ENCODE measurements at regions not wholly inside any gene's neighbourhood (a gene's known extent, or its start where the extent isn't known, plus 50 kb on each side); places are given as distances from the start of the nearest gene placed in this dataset.

- TF ChIP-seq CTCF (IDR thresholded peaks at IDR 0.05): no peak
- TF ChIP-seq POLR2AphosphoS5 (IDR thresholded peaks at IDR 0.05): no peak
- no peak for TF ChIP-seq EP300 (IDR thresholded peaks at IDR 0.05)
These were observed 1148.9 kb downstream of the STIM2 start for GRCh38 chr4:28009541-28009940.

All from esophagus muscularis mucosa (tissue), 4 donors.